ENCODE measurements at regions not wholly inside any gene's neighbourhood (a gene's known extent, or its start where the extent isn't known, plus 50 kb on each side); places are given as distances from the start of the nearest gene placed in this dataset.

- Histone ChIP-seq H3K27me3 (ENCODE audit: insufficient read depth, insufficient read length) (no peaks in the 10 kb centered on the region), H3K36me3 (ENCODE audit: insufficient read depth, insufficient read length, low read length) (no peaks in the 10 kb centered on the region), H3K4me1 (ENCODE audit: insufficient read depth, insufficient read length) (no peaks in the 10 kb centered on the region), H3K4me3 (ENCODE audit: insufficient read length, low read depth) (no peak overlapping the region), H3K9ac (ENCODE audit: insufficient read length, low read depth) (no peak overlapping the region), H3K9me3 (ENCODE audit: insufficient read depth, low read length) (no peaks in the 10 kb centered on the region)
- no peak for DNase-seq (ENCODE audit: low read depth, low spot score)
- TF ChIP-seq YY1 (IDR thresholded peaks at IDR 0.05; ENCODE audit: insufficient read depth, insufficient read length) (no peak), SUZ12 (IDR thresholded peaks at IDR 0.05; ENCODE audit: extremely low read depth, insufficient read depth, insufficient read length) (no peak), ZNF274 (IDR thresholded peaks at IDR 0.05; ENCODE audit: low read depth, low read length) (no peak)
These were observed 197.2 kb downstream of the COX7C start for GRCh38 chr5:86814907-86815306.

DNA sequence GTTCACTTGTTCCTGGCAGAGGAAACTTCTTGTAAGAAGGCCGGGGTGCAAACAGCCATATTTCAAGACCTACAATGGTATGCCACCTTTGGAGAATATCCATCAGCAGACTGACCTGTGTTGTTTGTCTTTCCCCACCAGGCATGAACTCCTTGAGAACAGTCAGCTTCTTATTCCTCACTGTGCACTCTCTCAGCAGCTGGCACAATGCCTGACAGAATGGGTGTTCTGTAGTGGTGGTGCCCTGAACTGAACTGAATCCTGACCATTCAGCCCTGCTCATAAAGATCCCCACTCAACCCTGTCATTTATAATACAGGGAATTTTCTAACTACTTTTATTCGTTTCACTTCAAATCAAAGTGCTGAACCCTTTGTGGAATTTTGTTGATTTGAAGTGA, 206.9 kb downstream of the COX7C start:
- TF ChIP-seq ZNF274 (IDR thresholded peaks at IDR 0.05; ENCODE audit: low read depth, low read length) (no peak), YY1 (IDR thresholded peaks at IDR 0.05; ENCODE audit: insufficient read depth, insufficient read length) (no peak), SUZ12 (IDR thresholded peaks at IDR 0.05; ENCODE audit: extremely low read depth, insufficient read depth, insufficient read length) (no peak)
- no peaks in the 10 kb centered on the region for H3K27me3 ChIP-seq (ENCODE audit: insufficient read depth, insufficient read length)
- no peaks in the 10 kb centered on the region for H3K36me3 ChIP-seq (ENCODE audit: insufficient read depth, insufficient read length, low read length)
- H3K9me3 ChIP-seq (ENCODE audit: insufficient read depth, low read length): no peaks in the 10 kb centered on the region
- no peak overlapping the region for H3K9ac ChIP-seq (ENCODE audit: insufficient read length, low read depth)
- no peaks in the 10 kb centered on the region for H3K4me1 ChIP-seq (ENCODE audit: insufficient read depth, insufficient read length)
- H3K4me3 ChIP-seq (ENCODE audit: insufficient read length, low read depth): no peak overlapping the region
- no peak for DNase-seq (ENCODE audit: low read depth, low spot score)

GRCh38 chr5:86831128-86831527, 213.4 kb downstream of the COX7C start:
- Histone ChIP-seq H3K4me3 (ENCODE audit: insufficient read length, low read depth) (no peak overlapping the region), H3K9ac (ENCODE audit: insufficient read length, low read depth) (no peak overlapping the region), H3K36me3 (ENCODE audit: insufficient read depth, insufficient read length, low read length) (no peaks in the 10 kb centered on the region), H3K27me3 (ENCODE audit: insufficient read depth, insufficient read length) (no peaks in the 10 kb centered on the region), H3K9me3 (ENCODE audit: insufficient read depth, low read length) (no peaks in the 10 kb centered on the region), H3K4me1 (ENCODE audit: insufficient read depth, insufficient read length) (no peaks in the 10 kb centered on the region)
- no peak for TF ChIP-seq ZNF274 (IDR thresholded peaks at IDR 0.05; ENCODE audit: low read depth, low read length)
- TF ChIP-seq YY1 (IDR thresholded peaks at IDR 0.05; ENCODE audit: insufficient read depth, insufficient read length): no peak
- TF ChIP-seq SUZ12 (IDR thresholded peaks at IDR 0.05; ENCODE audit: extremely low read depth, insufficient read depth, insufficient read length): no peak
- DNase-seq (ENCODE audit: low read depth, low spot score): no peak

- TF ChIP-seq YY1 (IDR thresholded peaks at IDR 0.05; ENCODE audit: insufficient read depth, insufficient read length) (no peak), SUZ12 (IDR thresholded peaks at IDR 0.05; ENCODE audit: extremely low read depth, insufficient read depth, insufficient read length) (no peak), ZNF274 (IDR thresholded peaks at IDR 0.05; ENCODE audit: low read depth, low read length) (no peak)
- Histone ChIP-seq H3K4me1 (ENCODE audit: insufficient read depth, insufficient read length) (no peaks in the 10 kb centered on the region), H3K36me3 (ENCODE audit: insufficient read depth, insufficient read length, low read length) (no peaks in the 10 kb centered on the region), H3K9ac (ENCODE audit: insufficient read length, low read depth) (no peak overlapping the region), H3K27me3 (ENCODE audit: insufficient read depth, insufficient read length) (no peaks in the 10 kb centered on the region), H3K4me3 (ENCODE audit: insufficient read length, low read depth) (no peak overlapping the region), H3K9me3 (ENCODE audit: insufficient read depth, low read length) (no peaks in the 10 kb centered on the region)
- no peak for DNase-seq (ENCODE audit: low read depth, low spot score)
These were observed 216.1 kb downstream of the COX7C start for GRCh38 chr5:86833868-86834267.

DNA sequence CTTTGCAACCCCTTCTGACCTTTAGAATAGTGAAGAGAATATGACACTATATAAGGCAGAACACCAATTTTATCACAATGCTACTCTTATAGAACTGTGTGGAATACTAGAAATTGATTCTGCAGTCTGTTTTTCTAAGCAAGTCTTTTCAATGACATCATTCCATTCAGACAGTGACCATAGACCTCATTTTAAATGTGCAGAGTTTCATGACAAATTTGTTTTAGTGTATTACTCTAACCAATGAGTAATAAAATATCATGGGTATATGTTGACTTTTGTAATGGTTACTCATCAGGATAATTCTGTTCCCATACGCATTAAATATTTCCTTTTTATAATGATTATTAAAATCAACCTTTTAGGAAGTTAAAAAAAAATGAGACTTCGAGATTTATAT, 219.9 kb downstream of the COX7C start:
- Histone ChIP-seq H3K9me3 (ENCODE audit: insufficient read depth, low read length) (no peaks in the 10 kb centered on the region), H3K36me3 (ENCODE audit: insufficient read depth, insufficient read length, low read length) (no peaks in the 10 kb centered on the region), H3K4me3 (ENCODE audit: insufficient read length, low read depth) (no peak overlapping the region), H3K9ac (ENCODE audit: insufficient read length, low read depth) (no peak overlapping the region), H3K4me1 (ENCODE audit: insufficient read depth, insufficient read length) (no peaks in the 10 kb centered on the region), H3K27me3 (ENCODE audit: insufficient read depth, insufficient read length) (no peaks in the 10 kb centered on the region)
- DNase-seq (ENCODE audit: low read depth, low spot score): no peak
- no peak for TF ChIP-seq ZNF274 (IDR thresholded peaks at IDR 0.05; ENCODE audit: low read depth, low read length)
- TF ChIP-seq YY1 (IDR thresholded peaks at IDR 0.05; ENCODE audit: insufficient read depth, insufficient read length): no peak
- TF ChIP-seq SUZ12 (IDR thresholded peaks at IDR 0.05; ENCODE audit: extremely low read depth, insufficient read depth, insufficient read length): no peak

GRCh38 chr5:86838083-86838482, 220.3 kb downstream of the COX7C start:
- Histone ChIP-seq H3K9me3 (ENCODE audit: insufficient read depth, low read length) (no peaks in the 10 kb centered on the region), H3K4me1 (ENCODE audit: insufficient read depth, insufficient read length) (no peaks in the 10 kb centered on the region), H3K9ac (ENCODE audit: insufficient read length, low read depth) (no peak overlapping the region), H3K27me3 (ENCODE audit: insufficient read depth, insufficient read length) (no peaks in the 10 kb centered on the region), H3K4me3 (ENCODE audit: insufficient read length, low read depth) (no peak overlapping the region), H3K36me3 (ENCODE audit: insufficient read depth, insufficient read length, low read length) (no peaks in the 10 kb centered on the region)
- TF ChIP-seq SUZ12 (IDR thresholded peaks at IDR 0.05; ENCODE audit: extremely low read depth, insufficient read depth, insufficient read length) (no peak), ZNF274 (IDR thresholded peaks at IDR 0.05; ENCODE audit: low read depth, low read length) (no peak), YY1 (IDR thresholded peaks at IDR 0.05; ENCODE audit: insufficient read depth, insufficient read length) (no peak)
- no peak for DNase-seq (ENCODE audit: low read depth, low spot score)

- TF ChIP-seq ZNF274 (IDR thresholded peaks at IDR 0.05; ENCODE audit: low read depth, low read length): no peak
- H3K27me3 ChIP-seq (ENCODE audit: insufficient read depth, insufficient read length): no peaks in the 10 kb centered on the region
- no peak overlapping the region for H3K9ac ChIP-seq (ENCODE audit: insufficient read length, low read depth)
- no peaks in the 10 kb centered on the region for H3K36me3 ChIP-seq (ENCODE audit: insufficient read depth, insufficient read length, low read length)
- H3K9me3 ChIP-seq (ENCODE audit: insufficient read depth, low read length): no peaks in the 10 kb centered on the region
- no peak for DNase-seq (ENCODE audit: low read depth, low spot score)
- H3K4me1 ChIP-seq (ENCODE audit: insufficient read depth, insufficient read length): no peaks in the 10 kb centered on the region
- no peak overlapping the region for H3K4me3 ChIP-seq (ENCODE audit: insufficient read length, low read depth)
These were observed 223.4 kb downstream of the COX7C start for GRCh38 chr5:86841000-86841644.

Data from NT2/D1 (cell line).